GM10266 (cell line): ENCODE measurements at regions not wholly inside any gene's neighbourhood (a gene's known extent, or its start where the extent isn't known, plus 50 kb on each side); places are given as distances from the start of the nearest gene placed in this dataset.

ENCODE experiments used
- DNase-seq: peaks from one replicate; pipeline ENCODE4 v3.0.0; 2012; ENCODE audit errors: extremely low spot score
- CTCF ChIP-seq: IDR thresholded peaks from 2 replicates; pipeline ENCODE4 v1.5.1; 2012; ENCODE audit warnings: mild to moderate bottlenecking, low read depth; ENCODE audit not compliant: control insufficient read depth, insufficient read depth; ENCODE audit errors: missing control alignments

DNA sequence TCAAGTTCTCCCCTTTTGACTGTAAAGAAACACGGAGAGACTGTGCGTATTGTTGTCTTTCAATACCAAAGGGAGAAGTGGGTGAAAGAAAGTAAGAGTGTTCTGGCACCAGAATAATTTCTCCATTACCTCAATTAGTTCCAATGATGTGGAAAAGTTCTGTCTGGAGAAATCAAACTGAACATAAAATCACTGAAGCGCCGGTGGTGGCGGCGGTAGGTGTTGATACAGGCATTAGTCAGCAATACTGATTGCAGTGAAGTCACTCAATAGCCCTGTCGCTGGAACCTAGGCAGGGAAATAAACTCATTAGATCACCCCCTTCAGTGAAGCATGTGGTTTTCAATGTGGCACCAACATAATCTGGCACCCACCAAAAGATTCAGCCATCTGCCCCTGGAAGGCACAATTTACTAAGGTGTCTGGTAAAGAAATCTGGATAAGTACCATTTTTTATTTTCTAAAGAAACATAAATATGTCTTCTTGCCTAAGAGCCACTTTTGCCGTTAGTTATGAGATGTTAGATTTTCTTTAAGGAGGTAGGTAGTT, 274.2 kb upstream of the SOX9 start:
- no peak for DNase-seq
- TF ChIP-seq CTCF: no peak

DNA sequence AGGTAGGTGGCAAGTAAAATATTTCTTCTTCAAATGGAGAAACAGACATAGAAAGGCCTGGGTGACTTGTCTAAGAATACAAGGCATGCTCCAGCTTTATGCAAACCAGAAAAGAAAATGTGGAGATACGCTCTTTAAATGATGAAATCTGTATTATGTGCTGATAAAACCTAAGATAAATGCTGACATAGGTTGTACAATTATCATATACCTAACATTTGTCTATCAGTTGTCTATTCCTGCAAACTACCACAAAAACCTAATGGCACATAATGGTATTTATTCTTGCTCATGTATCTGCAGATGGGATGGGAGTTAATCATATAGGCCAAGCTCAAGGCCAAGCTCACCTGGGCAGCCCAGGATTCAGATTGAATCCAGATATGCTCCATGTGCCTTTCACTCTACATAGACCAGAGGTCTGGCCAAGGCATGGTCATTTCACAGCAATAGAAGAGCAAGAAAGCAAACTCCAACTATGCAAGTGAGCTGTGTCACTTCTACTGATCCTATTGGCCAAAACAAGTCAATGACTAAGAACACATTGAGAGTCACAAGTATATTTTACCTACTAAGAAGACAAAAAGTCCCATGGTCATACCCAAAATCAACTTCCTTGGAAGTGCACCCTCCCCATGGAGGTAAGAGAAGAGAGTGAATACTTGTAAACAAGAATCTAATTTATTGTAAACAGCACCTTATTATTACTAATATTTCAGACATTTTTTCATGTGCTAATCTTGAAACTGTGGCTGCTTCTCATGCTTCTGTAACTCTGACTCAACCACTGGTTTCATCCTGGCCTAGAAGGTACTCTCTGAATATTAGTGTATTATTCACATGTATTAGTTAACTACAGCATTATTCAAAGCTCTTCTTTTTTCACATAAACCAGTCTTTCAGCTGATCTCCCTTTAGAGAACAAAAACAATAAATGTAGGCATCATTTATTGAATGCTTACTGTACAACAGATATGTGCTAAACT, 270.7 kb upstream of the SOX9 start:
- no peak for TF ChIP-seq CTCF
- DNase-seq: peak; percentile 22

GRCh38 chr17:71850812-71851211, 270.0 kb upstream of the SOX9 start:
- DNase-seq: no peak
- no peak for TF ChIP-seq CTCF

DNA sequence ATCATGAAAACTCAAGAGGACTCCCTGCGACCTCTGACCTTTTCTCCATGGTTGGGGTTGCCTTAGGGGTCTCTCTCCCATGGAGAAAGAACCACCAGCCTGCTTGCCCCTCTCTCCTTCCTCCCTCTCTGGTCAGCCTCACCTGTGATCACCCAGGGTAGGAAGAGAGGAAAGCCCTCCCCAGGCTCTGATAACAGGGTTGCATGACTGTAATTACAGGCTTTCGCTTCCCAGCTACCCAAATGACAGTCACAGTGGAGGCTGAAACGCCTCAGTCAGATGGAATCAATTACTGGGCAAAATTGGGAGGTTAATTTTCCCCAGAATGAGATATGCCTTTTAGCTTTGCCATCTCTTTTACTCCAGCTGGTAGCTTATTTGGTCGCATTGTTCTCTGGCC, 265.8 kb upstream of the SOX9 start:
- no peak for DNase-seq
- no peak for TF ChIP-seq CTCF

- DNase-seq: no peak
- TF ChIP-seq CTCF: no peak
Measured at GRCh38 chr17:71864755-71865154, 256.1 kb upstream of the SOX9 start.

- TF ChIP-seq CTCF: no peak
Measured at GRCh38 chr17:71866095-71866494, 254.7 kb upstream of the SOX9 start.

DNA sequence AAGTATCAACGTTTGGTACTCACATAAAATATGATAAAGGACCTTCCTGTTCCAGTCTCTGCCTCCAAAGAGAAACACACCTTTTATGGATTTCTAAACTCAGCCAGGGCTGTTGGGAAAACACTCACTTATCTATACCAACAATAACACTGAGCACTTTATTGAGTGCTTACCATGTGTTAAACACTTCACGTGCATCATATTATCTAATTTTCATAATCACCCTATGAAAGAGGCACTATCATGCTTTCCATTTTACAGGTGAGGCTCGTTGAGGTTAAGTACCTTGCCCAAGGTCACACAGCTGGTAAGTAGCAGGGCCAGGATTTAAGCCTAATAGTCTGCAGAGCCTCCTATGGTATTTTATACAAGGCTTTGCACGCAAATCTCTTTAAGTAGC, 251.5 kb upstream of the SOX9 start:
- no peak for DNase-seq
- TF ChIP-seq CTCF: no peak

More at GRCh38 chr17:71866095-71866494, 254.7 kb upstream of the SOX9 start:
- DNase-seq: no peak
